T-helper 1 cell treated with Interleukin-12 subunit alpha and Interleukin-12 subunit beta and Interleukin-4 antibody, amounts not matched to agents 30 ng/mL and 1 ng/mL, for 36 hours (primary cell): ENCODE measurements at regions not wholly inside any gene's neighbourhood (a gene's known extent, or its start where the extent isn't known, plus 50 kb on each side); places are given as distances from the start of the nearest gene placed in this dataset.

Experiments used
- intact Hi-C: fragments of 100-400 bp; cut with micrococcal nuclease; formaldehyde crosslinking; loops from one replicate; pipeline ENCODE4 v1.15.1; 2024

DNA sequence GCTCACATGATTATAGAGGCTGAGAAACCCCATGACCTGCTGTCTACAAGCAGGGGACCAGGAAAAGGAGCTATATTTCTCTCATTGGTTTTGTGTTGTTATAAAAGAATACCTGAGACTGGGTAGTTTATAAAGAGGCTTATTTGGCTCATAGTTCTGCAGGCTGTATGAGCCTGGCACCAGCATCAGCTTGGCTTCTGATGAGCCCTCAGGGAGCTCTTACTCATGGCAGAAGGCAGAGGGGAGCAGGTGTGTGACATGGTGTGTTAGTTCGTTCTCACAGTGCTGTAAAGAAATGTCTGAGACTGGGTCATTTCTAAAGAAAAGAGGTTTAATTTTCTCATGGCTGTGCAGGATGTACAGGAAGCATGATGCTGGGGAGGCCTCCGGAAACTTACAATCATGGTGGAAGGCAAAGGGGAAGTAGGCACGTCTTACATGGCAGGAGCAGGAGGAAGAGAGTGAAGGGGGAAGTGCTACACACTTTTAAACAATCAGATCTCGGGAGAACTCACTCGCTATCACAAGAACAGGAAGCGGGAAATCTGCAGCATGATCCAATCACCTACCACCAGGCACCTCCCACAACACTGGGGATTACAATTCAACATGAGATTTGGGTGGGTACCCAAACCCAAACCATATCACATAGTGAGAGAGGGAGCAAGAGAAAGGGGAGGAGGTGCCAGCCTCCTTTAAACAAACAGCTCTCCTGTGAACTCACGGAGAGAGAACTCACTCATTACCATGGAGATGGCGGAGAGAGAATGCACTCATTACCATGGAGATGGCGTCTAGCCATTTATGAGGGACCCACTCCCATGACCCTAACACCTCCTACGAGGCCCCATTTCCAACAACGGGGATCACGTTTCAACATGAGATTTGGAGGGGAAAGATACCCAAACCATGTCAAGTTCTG, 133.4 kb downstream of the JCAD start:
- intact Hi-C loops = no loop called here

DNA sequence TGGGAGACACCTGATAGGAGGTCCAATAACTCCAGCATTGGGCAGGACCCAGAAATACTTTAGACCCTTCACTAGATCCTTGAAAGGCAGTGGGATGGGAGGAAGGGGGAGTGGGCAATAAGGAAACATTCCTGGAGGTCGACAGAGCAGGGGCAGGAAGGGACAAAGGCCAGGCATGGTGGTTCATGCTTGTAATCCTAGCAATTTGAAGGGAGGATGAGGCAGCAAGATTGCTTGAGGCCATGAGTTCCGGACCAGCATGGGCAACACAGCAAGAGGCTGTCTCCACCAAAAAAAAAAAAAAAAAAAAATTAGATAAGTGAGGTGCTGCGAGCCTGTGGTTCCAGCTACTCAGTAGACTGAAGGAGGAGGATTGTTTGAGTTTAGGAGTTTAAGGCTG, 134.9 kb downstream of the JCAD start:
- intact Hi-C loops = no loop called here

GRCh38 chr10:29923416-29923965, 135.9 kb downstream of the JCAD start:
- intact Hi-C loops = no loop called here

GRCh38 chr10:29922892-29923291, 136.5 kb downstream of the JCAD start:
- intact Hi-C loops = no loop called here

DNA sequence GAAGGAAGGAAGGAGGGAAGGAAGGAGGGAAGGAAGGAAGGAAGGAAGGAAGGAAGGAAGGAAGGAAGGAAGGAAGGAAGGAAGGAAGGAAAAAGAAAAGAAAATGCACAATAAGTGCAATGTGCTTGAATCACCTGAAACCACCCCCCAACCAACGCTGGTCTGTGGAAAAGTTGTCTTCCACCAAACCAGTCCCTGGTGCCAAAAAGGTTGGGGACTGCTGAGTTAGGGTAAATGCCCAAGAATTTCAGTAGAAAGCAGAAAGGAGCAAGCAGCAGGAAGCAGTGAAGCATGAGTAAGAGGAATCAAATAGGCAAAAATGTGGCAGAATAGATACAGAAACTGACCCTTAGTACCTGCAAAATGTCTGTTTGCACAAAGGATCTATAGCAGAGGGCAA, 137.2 kb downstream of the JCAD start:
- intact Hi-C loops = no loop called here

DNA sequence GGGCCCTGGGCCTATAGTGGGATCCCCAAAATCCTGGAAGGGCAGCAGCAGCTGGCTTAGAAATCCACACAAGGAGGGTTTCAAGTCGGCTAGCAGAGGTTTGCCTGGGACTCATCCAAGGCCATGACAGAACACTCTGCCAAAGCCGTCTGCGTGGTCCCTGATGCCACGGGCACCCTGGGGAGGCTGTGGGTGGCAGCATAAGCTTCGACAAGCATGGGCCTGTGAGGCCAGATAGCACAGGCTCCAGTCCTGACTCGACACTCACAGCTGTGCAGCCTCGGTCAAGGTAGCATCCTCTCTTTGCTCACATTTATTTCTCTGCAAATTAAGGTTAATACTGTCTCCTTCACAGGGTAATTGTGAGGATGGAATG, 138.3 kb downstream of the JCAD start:
- intact Hi-C loops = loop anchor here (2.0 kb wide), 1 partner anchor 72 kb away; no protein-coding TSS in a partner anchor

GRCh38 chr10:29920408-29921070, 138.8 kb downstream of the JCAD start:
- intact Hi-C loops = loop anchor here (2.0 kb wide), 1 partner anchor 72 kb away; no protein-coding TSS in a partner anchor

DNA sequence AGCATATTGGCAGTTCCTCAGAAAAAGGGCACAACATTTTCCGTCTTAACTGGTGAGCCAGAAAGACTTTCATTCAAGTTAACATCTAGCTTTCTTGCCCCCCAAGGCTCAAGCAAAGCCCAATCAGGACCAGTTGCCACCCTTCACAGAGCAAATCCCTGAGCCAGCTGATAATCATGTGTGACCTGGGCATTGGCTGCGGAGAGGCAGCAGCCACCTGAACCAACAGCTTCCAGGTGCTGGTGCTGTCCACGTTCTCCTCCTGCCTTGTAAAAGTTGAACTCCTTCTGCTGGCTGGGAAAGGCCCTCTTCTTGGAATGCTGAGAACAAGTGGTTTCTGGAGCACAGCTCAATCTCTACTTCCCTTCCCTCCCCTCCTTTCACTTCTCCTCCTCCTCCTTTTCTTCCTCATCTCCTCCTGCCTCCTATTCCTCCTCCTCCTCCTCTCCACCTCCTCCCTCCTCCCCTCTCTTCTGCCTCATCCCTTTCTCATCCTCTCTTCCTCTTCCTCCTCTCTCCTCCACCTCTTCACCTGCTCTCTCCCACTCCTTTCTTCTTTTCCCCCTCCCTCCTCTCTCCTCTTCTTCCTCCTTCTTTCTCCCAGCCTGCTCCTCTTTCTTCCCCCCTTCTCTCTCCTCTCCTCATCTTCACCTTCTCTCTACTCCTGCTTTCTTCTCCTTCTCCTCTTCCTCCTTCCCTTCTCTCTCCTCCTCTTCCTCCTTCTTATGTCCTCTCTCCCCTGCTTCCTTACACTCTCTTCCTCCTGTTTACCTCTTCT, 140.6 kb downstream of the JCAD start:
- intact Hi-C loops = loop anchor here (2.0 kb wide), 1 partner anchor 30 kb away; no protein-coding TSS in a partner anchor

GRCh38 chr10:29917311-29917710, 142.1 kb downstream of the JCAD start:
- intact Hi-C loops = no loop called here

GRCh38 chr10:29916669-29917068, 142.7 kb downstream of the JCAD start:
- intact Hi-C loops = no loop called here

GRCh38 chr10:29914986-29915785, 144.2 kb downstream of the JCAD start:
- intact Hi-C loops = no loop called here

DNA sequence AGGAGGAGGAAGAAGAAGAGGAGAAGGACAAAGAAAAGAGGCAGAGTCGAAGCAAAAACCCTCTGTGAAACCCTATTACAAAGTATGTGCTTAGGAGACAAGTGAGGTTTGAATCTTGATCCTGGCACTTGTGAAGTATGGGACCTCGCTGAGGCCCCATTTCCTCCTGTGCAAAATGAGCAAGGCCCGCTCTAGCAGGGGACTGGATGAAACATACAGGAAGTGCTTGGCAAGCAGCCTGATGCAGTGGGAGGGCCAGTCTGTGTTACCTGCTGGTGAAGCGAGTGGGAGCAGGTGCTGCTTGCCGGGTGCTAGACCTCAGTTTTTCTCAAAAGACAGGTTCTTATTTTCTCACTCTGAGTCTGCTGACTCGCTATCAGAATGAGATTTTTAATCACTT, 150.4 kb downstream of the JCAD start:
- intact Hi-C loops = no loop called here

DNA sequence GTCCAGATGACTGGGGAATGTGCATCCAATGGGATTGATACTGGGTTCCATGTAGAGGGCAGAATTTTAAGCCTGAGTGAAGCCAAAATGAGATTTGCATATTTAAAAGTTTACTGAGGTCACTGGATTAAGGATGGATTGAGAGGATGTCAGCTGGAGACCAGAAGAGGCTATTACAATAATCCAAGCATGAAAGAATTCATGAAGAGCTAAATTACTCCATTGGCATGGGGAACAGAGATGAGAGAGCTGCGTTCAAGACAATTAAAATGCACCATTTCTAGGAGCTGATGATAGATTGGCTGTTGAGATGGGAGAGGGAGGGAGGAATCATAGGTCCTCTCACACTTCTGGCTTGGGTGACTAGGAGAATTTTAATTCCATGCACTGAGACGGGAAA, 158.5 kb downstream of the JCAD start:
- intact Hi-C loops = no loop called here

DNA sequence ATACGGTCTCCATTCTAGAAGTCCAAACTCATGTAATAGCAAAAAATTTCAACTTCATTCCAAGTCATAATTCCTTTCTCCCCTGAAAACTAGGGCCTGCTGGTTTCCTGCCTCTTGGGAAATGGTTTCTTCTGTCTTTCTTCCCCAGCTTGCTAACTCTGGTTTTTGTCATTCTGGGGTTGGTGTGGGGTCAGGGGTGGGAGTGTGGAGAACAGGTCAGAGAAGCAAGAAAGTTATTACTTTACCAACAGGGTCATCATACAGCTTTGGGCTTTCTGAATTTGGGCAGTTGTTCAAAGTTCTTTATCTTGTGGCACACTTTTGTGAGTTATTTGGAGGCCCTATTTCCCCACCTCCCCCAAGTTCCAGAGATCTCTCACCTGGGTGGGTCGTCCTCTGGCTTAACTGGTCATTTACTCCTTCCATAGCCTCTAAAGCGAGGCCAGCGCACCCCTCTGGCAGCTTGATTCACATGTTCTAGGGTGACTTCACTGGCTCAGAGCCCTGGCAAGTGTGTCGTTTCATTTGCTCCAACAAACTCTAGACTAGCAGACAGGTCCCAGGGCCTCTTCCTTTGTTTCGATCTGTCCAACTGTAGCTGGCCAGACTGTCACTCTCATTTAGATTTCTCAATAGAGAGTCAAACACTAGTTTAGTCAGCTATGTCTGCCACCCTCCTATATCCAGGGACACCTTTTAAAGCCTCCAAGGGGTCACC, 161.2 kb downstream of the JCAD start:
- intact Hi-C loops = no loop called here

- intact Hi-C loops = no loop called here
These were observed 162.0 kb downstream of the JCAD start for GRCh38 chr10:29897430-29897829.

DNA sequence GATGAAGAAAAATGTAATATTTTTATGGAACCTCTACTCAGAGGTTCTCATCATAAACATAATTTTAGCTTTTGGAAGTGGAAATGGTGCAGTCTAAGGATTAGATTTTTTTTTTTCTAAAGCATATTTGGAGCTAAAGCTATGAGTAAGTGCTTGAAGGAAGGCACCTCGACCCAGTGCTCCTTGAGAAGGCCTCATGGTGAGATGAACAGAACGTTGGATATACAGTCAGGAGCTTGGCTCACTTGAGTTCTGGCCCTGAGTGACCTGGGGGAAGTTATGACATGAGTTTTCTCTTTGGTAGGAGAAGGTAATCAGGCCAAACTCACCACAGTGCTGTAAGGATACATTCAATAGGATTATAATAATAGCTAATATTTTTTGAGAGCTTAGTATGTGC, 163.3 kb downstream of the JCAD start:
- intact Hi-C loops = no loop called here

- intact Hi-C loops = no loop called here
These were observed 163.9 kb downstream of the JCAD start for GRCh38 chr10:29895456-29895855.

DNA sequence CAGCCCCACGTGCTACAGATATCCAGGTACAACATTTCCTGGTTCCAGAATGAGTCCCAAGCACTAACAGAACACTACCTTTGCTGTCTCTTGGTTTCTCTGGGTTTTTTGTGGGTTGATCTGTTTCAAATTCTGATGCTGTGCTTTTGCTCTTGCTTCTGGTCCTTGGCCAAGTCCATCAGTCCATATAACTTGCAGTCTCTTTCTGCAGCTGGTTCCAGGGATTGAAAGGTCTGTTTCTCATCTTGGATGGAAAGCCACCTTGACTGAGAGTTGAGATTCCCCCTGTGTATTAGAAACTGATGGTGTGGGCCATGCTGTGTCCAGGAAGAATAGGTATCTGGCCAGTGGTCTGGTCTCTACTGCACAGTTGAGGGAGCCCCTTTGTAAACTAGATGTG, 171.1 kb downstream of the JCAD start:
- intact Hi-C loops = no loop called here

GRCh38 chr10:29886299-29886698, 173.1 kb downstream of the JCAD start:
- intact Hi-C loops = no loop called here

- intact Hi-C loops = no loop called here
These were observed 176.2 kb downstream of the JCAD start for GRCh38 chr10:29883231-29883630.
